Sciatic nerve (tissue), 2 donors: ENCODE measurements at regions not wholly inside any gene's neighbourhood (a gene's known extent, or its start where the extent isn't known, plus 50 kb on each side); places are given as distances from the start of the nearest gene placed in this dataset.
"Not testable (repeated sequence)": the region's sequence is repeated elsewhere in the genome, so short reads cannot be mapped to it uniquely, and the experiment has no call there.

Source experiments
- ATAC-seq: fragments of 200-7000 bp; cut with Tn5 transposase; one replicate; pipeline ENCODE4 v1.9.1; 2020; ENCODE audit warnings: mild to moderate bottlenecking, moderate library complexity
- DNase-seq: peaks from one replicate; pipeline ENCODE4 v3.0.0-alpha.2; 2020; ENCODE audit warnings: low spot score
- intact Hi-C: fragments of 100-400 bp; cut with DNase I; formaldehyde crosslinking; loops from one replicate; pipeline ENCODE4 v1.14.2; 2022
- donor health status: DM: no; HTN: no; CAD: no.
- donor health status: DM: no; HTN: no; CAD: no.

- ATAC-seq (no peak), DNase-seq (no peak)
- intact Hi-C loops = no loop called here
These were observed 372.1 kb upstream of the HS3ST5 start for GRCh38 chr6:114714836-114715507.

GRCh38 chr6:114713690-114714089 is 370.9 kb upstream of the HS3ST5 start:
- ATAC-seq (no peak), DNase-seq (no peak)
- intact Hi-C loops = no loop called here

GRCh38 chr6:114712129-114712662 is 369.4 kb upstream of the HS3ST5 start:
- DNase-seq = no peak
- intact Hi-C loops = no loop called here
- ATAC-seq = no peak

GRCh38 chr6:114707081-114707620 is 364.3 kb upstream of the HS3ST5 start:
- no peak for DNase-seq
- no peak for ATAC-seq
- intact Hi-C loops = no loop called here

GRCh38 chr6:114690625-114691024 is 347.8 kb upstream of the HS3ST5 start:
- no peak for DNase-seq
- intact Hi-C loops = no loop called here
- ATAC-seq = no peak

- ATAC-seq (no peak), DNase-seq (no peak)
- intact Hi-C loops = no loop called here
These were observed 316.7 kb upstream of the HS3ST5 start for GRCh38 chr6:114659513-114659912.

GRCh38 chr6:114651611-114652010 is 308.8 kb upstream of the HS3ST5 start:
- intact Hi-C loops = no loop called here
- ATAC-seq = no peak

GRCh38 chr6:114650891-114651290 is 308.1 kb upstream of the HS3ST5 start:
- intact Hi-C loops = no loop called here
- ATAC-seq = no peak
- no peak for DNase-seq

More at GRCh38 chr6:114651611-114652010, 308.8 kb upstream of the HS3ST5 start:
- DNase-seq = no peak

GRCh38 chr6:114649298-114649697 is 306.5 kb upstream of the HS3ST5 start:
- intact Hi-C loops = no loop called here
- ATAC-seq (no peak), DNase-seq (no peak)

- no peak for ATAC-seq
- intact Hi-C loops = no loop called here
- no peak for DNase-seq
These were observed 306.0 kb upstream of the HS3ST5 start for GRCh38 chr6:114648847-114649246.

GRCh38 chr6:114638341-114638740 is 295.5 kb upstream of the HS3ST5 start:
- ATAC-seq = no peak
- intact Hi-C loops = no loop called here

GRCh38 chr6:114634016-114634415 is 291.2 kb upstream of the HS3ST5 start:
- intact Hi-C loops = no loop called here
- ATAC-seq (no peak), DNase-seq (no peak)

More at GRCh38 chr6:114638341-114638740, 295.5 kb upstream of the HS3ST5 start:
- DNase-seq = no peak

GRCh38 chr6:114626226-114626625 is 283.4 kb upstream of the HS3ST5 start:
- DNase-seq, ATAC-seq, intact Hi-C loops: not testable (repeated sequence)

- intact Hi-C loops = no loop called here
- no peak for ATAC-seq
- DNase-seq = no peak
These were observed 276.9 kb upstream of the HS3ST5 start for GRCh38 chr6:114619621-114620200.

GRCh38 chr6:114611696-114612095 is 268.9 kb upstream of the HS3ST5 start:
- intact Hi-C loops = no loop called here
- DNase-seq (no peak), ATAC-seq (no peak)

GRCh38 chr6:114608091-114608490 is 265.3 kb upstream of the HS3ST5 start:
- no peak for DNase-seq
- intact Hi-C loops = no loop called here
- ATAC-seq = no peak

GRCh38 chr6:114605656-114606055 is 262.8 kb upstream of the HS3ST5 start:
- no peak for DNase-seq
- ATAC-seq = no peak
- intact Hi-C loops = no loop called here

- DNase-seq (no peak), ATAC-seq (no peak)
These were observed 257.6 kb upstream of the HS3ST5 start for GRCh38 chr6:114600381-114600780.

GRCh38 chr6:114595591-114595990 is 252.8 kb upstream of the HS3ST5 start:
- intact Hi-C loops = no loop called here
- DNase-seq = no peak
- no peak for ATAC-seq

More at GRCh38 chr6:114600381-114600780, 257.6 kb upstream of the HS3ST5 start:
- intact Hi-C loops = no loop called here

- intact Hi-C loops = no loop called here
- ATAC-seq (no peak), DNase-seq (no peak)
These were observed 252.4 kb upstream of the HS3ST5 start for GRCh38 chr6:114595186-114595585.
